ENCODE measurements at regions not wholly inside any gene's neighbourhood (a gene's known extent, or its start where the extent isn't known, plus 50 kb on each side); places are given as distances from the start of the nearest gene placed in this dataset.
"Not testable (repeated sequence)": the region's sequence is repeated elsewhere in the genome, so short reads cannot be mapped to it uniquely, and the experiment has no call there.

GRCh38 chr4:38420254-38420653 lies 243.7 kb upstream of the KLF3 start:
- DNase-seq (ENCODE audit: low read depth), result not testable (repeated sequence)

- no peak for DNase-seq (ENCODE audit: low read depth)
Observed at GRCh38 chr4:38422850-38423249, 241.1 kb upstream of the KLF3 start.

GRCh38 chr4:38424151-38424871 lies 239.7 kb upstream of the KLF3 start:
- DNase-seq (ENCODE audit: low read depth), result no peak

GRCh38 chr4:38426532-38426931 lies 237.5 kb upstream of the KLF3 start:
- no peak for DNase-seq (ENCODE audit: low read depth)

- DNase-seq (ENCODE audit: low read depth), result no peak
Observed at GRCh38 chr4:38430841-38431240, 233.2 kb upstream of the KLF3 start.

- DNase-seq (ENCODE audit: low read depth), result no peak
Observed at GRCh38 chr4:38442073-38442788, 221.8 kb upstream of the KLF3 start.

- no peak for DNase-seq (ENCODE audit: low read depth)
Observed at GRCh38 chr4:38449506-38450174, 214.4 kb upstream of the KLF3 start.

- no peak for DNase-seq (ENCODE audit: low read depth)
Observed at GRCh38 chr4:38452009-38452408, 212.0 kb upstream of the KLF3 start.

- no peak for DNase-seq (ENCODE audit: low read depth)
Observed at GRCh38 chr4:38452542-38452941, 211.5 kb upstream of the KLF3 start.

GRCh38 chr4:38453253-38453881 lies 210.6 kb upstream of the KLF3 start:
- DNase-seq (ENCODE audit: low read depth), result no peak

GRCh38 chr4:38454284-38454683 lies 209.7 kb upstream of the KLF3 start:
- no peak for DNase-seq (ENCODE audit: low read depth)

GRCh38 chr4:38455092-38455862 lies 208.7 kb upstream of the KLF3 start:
- no peak for DNase-seq (ENCODE audit: low read depth)

- DNase-seq (ENCODE audit: low read depth), result no peak
Observed at GRCh38 chr4:38456096-38456495, 207.9 kb upstream of the KLF3 start.

- no peak for DNase-seq (ENCODE audit: low read depth)
Observed at GRCh38 chr4:38461342-38461741, 202.7 kb upstream of the KLF3 start.

GRCh38 chr4:38462367-38463055 lies 201.5 kb upstream of the KLF3 start:
- no peak for DNase-seq (ENCODE audit: low read depth)

- no peak for DNase-seq (ENCODE audit: low read depth)
Observed at GRCh38 chr4:38463268-38463958, 200.6 kb upstream of the KLF3 start.

GRCh38 chr4:38464328-38464727 lies 199.7 kb upstream of the KLF3 start:
- no peak for DNase-seq (ENCODE audit: low read depth)

- DNase-seq (ENCODE audit: low read depth), result no peak
Observed at GRCh38 chr4:38466401-38466800, 197.6 kb upstream of the KLF3 start.

- DNase-seq (ENCODE audit: low read depth), result no peak
Observed at GRCh38 chr4:38467296-38467695, 196.7 kb upstream of the KLF3 start.

GRCh38 chr4:38468339-38468866 lies 195.6 kb upstream of the KLF3 start:
- DNase-seq (ENCODE audit: low read depth), result no peak

Measured in stimulated activated CD8-positive, alpha-beta memory T cell treated with anti-CD3 and anti-CD28 coated beads, Interleukin-15, amount 100 ng/mL, for 24 hours (primary cell).